GM21717 (cell line): ENCODE measurements at regions not wholly inside any gene's neighbourhood (a gene's known extent, or its start where the extent isn't known, plus 50 kb on each side); places are given as distances from the start of the nearest gene placed in this dataset.
"Not testable (repeated sequence)": the region's sequence is repeated elsewhere in the genome, so short reads cannot be mapped to it uniquely, and the experiment has no call there.

ENCODE experiments used
- ATAC-seq: cut with Tn5 transposase; IDR thresholded peaks from one replicate; pipeline ENCODE4 v1.9.1; 2021; ENCODE audit warnings: mild to moderate bottlenecking, moderate library complexity; ENCODE audit not compliant: unreplicated experiment

DNA sequence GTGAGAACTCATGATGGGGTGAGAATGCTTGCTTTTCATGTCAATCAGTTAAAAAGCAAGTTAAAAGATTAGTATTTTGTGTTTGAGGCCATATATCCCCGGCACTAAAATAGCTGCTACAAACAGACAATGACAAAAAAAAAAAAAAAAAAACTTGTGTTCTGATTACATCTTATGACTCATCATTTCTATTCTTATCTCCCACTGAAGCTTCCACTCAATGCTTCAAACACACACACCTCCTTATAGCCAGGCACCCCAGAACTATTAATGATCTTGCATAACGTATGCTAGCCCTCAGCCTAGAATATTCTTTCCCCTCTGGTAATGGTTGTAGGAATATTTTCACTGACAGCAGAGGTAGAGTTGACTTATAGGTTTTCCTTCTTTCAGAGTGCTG is 778.3 kb downstream of the TRIB2 start:
- no peak for ATAC-seq

DNA sequence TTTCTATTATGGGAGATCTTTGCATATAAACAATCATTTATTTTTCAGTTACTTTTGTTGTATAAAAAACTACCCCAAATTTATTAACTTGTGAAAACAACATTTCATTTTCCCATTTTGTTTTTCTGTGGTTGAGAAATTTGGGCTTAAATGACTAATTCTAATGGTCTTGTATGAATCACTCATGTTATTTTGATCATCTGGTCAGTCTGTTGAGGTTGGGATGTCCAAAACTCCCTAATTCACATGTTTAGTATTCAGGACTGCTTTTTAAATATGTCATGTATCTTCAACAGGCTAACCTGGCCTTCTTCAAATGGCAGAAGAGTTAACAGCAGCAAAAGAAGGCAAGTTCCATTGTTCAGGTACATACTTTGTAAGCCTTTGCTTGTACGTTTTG is 788.1 kb downstream of the TRIB2 start:
- ATAC-seq, result peak; percentile 75

DNA sequence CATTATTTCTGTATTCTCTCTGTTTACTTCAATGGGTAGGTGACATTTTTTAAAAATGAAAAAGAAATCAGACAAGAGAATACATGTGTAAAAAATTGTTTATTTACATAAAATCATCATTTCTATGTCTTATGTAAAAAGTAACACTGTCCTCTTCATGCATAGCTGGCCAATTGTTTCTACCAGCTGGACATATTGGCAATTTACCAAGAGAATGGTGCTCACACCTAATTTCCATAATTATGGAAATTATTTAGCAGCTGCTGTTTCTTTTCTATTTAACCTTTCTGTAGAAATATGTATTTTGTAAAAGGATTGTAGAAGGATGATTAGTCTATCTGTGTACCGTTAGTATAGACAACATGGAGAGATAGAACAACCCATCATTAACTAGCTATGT is 791.9 kb downstream of the TRIB2 start:
- ATAC-seq, result no peak

DNA sequence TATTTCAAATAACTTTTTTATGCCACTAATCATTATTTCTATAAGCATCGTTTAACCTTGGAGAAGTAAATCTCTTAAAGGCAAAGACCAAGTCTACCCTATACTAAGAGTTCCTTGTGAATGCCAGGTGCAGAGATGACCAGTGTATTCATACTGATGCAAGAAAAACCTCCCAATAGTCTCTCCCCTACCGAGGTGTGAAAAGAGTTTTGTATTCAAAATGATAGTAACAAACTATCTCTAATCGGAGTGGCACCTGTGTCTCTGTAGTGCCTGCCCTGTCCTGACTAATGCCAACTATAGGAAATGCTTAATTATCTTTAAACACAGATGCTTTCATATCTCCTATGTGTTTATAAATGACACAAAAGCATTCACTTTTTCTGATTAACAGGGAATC is 798.5 kb downstream of the TRIB2 start:
- no peak for ATAC-seq

DNA sequence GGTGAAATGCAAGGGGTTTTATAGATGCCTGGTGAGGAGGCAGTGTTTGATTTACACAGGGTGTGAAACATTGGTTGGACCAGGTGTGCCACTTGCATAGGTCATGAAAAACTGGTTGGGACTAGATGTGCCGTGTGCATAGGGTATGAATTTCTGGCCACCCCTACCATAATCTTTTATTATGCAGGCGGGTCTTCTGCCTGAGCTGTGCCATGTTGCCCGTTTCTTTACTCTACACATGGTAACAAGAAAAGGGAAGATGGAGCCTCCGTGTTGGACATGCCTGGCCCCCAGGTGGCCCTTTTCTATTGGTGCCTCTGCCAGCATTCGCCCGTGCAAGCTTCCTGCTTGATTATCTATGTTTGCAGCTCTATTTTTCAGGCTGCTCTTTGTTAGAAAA is 805.4 kb downstream of the TRIB2 start:
- ATAC-seq, result no peak

DNA sequence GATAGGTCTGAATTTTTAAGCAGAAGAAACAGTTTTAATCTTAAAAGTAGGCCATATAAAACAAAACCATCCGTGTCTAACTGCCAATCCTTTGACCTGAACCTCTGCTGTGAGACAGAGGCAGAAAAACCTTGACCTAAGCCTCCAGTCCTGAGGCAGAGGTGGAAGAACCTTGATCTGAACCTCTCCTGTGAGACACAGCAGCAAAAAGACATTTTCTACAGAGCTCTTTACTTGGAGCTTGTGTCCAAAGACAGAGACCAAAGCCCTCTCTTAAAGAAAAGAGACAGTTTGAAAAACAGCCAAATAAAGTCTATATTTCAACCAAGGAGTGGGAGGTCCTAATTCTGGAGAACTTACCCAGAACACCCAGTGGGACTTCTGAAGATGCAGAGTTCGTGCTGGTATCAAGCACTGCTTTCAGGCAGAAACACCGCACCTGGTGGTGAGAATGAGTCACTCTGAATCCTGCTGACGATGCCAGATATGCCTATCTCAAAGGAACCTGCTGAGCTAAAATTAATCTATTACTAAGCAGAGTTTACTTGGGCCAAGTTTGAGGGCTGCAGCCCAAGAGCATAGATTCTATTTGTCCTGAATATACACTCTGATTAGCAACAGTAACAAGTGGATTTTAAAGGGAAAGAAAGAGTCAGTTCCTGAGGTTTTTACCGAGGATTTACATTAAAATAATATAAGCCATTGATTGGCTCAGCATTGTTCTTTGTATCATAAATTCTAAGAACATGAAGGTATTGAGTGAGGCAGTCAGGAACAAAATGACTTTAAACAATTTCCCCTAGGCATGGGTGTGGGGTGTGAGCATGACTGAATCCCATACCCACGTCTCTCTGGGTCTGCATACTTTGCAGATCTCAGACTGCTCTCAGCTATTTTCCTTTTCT is 806.4 kb downstream of the TRIB2 start:
- ATAC-seq, result peak; percentile 97

DNA sequence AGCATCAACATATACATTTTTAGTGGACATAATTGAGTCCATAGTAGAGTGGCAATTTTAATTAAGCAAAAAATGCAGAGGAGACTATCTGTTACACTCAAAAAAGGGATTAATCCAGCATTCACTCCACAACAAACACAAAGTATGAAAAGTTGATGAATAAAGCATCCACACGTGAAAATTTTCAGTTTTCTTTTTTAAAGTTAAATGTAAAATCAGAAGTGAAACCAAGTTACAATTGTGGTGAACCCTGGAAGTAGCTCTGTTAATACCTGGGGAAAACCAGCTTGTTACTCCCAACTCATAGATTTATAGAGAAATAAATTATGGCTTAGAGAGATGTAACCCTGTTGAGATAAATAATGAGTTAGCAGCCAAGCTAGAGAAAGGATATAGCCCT is 807.8 kb downstream of the TRIB2 start:
- ATAC-seq, result no peak

DNA sequence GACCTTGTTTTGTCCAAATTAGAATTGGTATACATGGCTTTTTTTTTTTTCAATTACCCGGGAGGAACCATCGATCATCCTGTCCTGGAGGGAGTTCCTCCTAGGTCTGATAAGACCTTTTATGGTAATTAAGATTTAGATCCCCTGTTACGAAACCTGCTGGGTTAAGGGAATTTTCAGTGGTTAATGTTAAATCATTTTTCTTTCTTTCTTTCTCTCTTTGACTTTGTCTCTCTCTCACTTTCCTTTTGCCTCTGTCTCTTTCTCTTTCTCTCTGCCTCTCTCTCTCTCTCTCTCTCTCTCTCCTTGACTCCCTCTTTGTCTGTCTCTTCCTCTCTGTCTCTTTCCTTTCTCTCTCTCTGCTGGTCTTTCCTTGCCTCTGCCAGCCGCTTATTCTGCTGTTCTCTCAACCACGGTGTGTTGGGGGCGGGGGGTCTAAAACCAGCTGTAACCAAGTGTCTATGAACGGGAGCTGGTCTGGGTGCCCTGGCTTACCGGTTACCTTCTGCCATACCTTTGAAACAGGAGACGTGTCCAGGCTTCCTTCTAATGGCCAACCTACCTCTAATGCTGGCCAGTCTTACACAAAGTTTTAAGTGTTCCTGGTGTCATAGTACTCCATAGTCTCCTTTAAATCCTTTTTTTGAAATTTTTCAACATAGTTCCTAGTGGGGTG is 815.1 kb downstream of the TRIB2 start:
- peak; percentile 63 for ATAC-seq

DNA sequence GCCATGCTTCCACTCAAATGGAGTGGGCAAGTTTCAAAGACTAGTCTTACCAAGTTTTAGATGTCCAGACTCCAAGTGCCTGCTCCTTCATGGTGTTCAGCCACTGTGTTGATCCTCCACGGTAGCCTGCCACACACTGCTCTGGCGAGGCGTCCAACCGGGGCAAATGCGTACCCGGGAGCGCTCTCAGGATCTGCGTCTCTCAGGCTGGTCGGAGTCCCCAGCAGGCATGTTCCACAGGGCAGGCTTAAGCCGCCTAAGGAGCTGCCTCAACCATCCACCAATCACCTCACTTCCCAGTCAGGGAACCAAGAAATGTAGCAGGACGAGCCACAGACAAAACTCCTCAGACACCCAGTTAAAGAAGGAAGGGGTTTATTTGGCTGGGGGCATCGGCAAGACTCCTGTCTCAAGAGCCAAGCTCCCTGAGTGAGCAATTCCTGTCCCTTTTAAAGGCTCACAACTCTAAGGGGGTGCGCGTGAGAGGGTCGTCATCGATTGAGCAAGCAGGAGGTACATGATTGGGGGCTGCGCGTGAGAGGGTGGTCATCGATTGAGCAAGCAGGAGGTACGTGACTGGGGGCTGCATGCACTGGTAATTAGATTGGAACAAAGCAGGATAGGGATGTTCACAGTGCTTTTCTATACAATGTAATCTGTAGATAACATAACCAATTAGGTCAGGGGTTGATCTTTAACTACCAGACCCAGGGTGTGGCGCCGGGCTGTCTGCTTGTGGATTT is 816.2 kb downstream of the TRIB2 start:
- not testable (repeated sequence) for ATAC-seq

DNA sequence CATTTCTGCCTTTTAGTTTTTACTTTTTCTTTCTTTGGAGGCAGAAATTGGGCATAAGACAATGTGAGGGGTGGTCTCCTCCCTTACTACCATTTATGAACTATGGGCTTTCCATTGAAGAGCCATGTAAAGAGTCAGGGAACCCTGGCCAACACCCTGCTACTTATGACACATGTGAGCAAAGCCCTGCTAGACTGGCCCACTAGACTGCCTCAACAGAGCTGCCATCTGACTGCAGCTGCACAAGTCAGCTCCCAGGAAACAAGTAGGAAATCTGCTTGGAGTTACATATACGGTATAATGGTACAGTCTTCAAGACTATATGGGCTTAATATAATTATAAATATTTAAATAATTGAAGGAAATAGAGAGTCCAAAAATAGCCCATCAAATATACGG is 816.8 kb downstream of the TRIB2 start:
- ATAC-seq, result no peak

DNA sequence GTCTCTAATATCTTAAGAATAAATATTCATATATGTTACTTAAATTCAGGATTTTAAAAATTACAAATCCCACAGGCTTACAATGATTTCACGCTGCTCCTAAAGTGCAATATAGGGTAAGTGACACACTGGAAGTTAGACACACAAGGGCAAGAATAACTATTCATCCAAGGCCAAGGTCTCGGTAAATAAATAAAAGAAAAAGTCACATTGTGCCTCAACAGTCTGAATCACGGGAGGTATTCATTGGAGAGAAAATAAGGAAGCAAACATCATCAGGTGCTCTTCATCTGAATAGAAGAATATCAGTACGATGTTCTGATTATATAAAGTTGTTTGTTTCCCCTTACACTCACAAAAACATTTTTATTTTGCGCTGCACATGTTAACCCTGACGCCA is 820.2 kb downstream of the TRIB2 start:
- no peak for ATAC-seq

DNA sequence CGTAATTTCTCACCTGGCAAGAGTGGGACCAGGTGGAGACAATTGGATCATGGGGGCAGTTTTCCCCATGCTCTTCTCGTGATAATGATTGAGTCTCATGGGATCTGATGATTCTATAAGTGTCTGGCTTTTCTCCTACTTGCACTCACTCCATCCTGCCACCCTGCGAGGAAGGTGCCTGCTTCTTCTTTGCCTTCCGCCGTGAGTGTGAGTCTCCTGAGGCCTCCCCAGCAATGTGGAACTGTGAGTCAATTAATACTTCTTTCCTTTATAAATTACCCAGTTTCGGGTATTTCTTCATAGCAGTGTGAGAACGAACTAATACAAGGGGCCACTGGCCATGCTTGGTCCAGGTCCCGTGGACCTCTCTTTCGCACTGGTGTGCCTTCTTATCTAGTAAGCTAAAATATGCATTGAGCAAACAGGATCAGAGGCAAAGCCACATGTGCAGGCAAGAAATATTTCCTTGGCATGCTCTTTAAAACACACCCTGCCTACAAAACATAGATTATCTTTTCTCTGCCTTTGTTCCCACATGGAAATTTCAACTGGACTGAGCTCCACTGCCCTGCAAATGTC is 821.1 kb downstream of the TRIB2 start:
- ATAC-seq, result no peak

DNA sequence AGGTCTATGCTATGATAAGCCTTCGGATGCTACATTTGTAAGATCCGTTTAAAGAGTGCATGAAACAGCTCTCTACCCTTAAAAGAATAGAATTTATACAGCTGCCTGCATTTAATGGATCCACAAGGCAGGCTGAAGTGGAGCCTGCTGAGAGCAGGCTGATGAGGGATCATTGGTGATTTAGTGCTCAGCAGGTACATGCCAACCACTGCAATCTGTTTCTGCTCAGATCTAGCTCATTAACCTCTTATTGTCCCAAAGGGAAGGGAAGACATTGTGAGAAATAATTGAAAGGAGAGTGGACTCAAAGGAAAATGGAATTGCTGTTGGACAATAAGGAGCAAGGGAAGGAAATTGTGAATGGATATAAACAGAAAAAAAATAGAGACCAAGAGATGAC is 822.6 kb downstream of the TRIB2 start:
- no peak for ATAC-seq

DNA sequence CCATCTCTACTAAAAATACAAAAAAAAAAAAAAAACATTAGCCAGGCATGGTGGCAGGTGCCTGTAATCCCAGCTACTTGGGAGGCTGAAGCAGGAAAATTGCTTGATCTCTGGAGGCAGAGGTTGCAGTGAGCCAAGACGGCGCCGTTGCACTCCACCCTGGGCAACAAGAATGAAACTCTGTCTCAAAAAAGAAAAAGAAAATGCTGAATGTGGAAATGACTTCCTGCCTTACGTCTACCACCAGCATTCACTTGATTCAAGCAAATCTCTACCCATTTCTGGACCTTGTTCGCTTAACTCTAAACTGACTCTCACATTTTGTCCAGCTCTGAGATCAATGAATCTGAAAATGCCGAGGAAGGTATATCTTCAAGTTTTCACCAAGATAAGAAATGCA is 825.3 kb downstream of the TRIB2 start:
- no peak for ATAC-seq

DNA sequence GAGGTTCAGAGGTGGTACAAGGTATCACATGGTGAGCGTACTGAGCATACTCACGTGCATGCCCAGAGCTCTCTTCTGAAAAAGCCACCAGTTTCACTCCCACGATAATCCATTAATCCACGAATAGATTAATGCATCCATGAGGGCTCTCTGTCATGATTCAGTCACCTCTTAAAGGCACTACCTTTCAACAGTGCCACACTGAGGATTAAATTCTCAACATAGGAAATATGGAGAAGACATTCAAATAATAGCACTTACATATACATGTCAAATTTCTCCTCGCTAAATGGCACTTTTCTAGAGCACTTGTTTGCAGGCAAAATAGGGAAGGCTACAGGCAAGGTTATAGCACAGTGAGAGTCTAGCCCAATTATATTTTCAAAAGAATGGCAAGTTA is 825.9 kb downstream of the TRIB2 start:
- ATAC-seq, result no peak

DNA sequence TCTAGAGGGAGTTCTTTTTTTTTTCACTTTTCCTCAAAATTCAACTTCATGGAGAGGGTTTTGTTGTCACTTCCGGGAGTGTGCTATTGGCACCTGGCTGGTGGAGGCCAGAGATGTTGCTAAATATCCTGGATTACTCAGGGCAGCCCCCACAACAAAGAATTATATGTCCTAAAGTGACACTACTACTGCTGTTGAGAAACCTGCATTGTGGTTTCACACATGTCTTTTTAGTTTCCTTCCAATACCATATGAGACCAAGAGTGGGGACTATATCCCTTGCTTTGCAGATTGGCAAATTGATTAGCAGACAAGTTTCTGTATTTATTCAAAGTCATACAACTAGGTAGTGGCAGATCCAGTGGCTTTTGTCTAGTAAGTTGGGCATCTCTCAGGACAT is 826.8 kb downstream of the TRIB2 start:
- peak; percentile 59 for ATAC-seq

DNA sequence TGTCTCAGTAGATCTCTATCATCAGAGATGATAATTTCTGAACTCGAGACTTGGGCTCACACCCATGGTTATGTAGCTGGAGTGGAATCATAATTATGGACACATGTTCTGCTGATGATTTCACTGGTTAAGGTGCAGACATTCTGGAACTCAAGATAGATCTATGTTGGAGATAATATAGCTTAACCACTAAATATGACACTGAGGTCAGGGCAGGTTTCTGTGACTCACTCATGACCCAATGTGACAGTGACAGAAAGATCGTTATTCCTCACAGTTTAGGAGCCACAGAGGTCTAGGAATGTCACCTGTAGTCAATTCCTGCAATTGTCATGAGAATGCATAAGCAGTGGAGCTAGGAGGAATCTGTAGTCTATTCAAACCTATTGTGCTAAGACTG is 828.6 kb downstream of the TRIB2 start:
- peak; percentile 49 for ATAC-seq

DNA sequence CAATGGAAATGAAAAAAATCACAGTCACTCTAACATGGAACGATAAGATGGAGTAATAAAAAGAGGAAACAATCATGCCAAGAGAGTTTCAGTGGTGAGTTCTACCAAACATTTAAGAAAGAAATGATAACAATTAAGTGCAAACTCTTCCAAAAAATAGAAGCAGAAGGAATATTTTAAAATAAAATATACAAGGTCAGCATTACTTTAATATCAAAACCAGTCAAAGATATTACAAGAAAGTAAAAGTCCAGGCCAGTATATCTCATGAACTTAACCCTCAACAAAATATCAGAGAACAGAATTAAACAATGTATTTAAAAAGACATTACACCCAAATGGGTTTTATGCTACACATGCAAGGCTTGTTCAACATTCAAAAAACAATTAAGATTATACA is 829.4 kb downstream of the TRIB2 start:
- no peak for ATAC-seq

DNA sequence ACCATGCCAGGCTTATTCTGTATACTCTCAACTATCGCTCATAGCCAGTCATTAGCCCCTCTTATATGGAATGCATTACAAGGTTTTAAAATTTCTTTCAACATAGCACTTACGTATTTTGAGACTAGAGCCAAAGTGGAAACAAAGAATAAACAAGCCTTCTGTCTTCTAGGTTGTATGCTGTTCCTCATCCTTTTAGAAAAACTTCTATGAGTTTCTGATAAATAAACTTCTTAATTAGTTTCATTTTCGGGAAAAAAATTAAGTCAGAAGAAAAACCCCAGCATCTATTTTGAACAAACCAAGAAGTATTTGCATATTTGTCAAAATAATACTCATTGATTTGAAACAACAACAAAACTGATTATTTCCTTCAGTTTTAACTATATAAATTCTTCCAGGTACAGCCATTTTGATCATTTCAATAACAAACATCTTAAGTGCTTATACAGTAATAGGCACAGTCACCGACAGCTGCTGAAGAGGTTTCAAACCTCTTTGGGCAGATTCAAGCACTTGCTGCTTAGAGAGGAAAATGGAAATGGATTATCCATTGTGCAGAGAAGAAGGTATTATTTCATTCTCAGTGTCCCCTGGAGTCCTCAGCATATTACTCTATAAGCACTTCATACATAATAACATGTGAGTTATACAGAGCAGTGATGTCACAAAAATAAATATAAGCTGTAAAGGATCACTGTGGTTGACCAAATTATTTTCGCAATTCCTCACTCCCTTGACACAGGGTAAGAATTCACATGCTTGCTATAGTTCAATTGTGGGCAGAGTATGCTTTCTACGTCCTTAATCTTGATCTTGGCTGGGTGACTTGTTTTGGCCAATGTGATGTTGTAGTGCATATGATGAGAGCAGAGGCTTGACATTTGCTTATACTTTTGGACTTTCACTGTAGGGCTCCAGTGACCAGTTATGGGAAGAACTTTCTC is 833.8 kb downstream of the TRIB2 start:
- ATAC-seq, result peak; percentile 35

DNA sequence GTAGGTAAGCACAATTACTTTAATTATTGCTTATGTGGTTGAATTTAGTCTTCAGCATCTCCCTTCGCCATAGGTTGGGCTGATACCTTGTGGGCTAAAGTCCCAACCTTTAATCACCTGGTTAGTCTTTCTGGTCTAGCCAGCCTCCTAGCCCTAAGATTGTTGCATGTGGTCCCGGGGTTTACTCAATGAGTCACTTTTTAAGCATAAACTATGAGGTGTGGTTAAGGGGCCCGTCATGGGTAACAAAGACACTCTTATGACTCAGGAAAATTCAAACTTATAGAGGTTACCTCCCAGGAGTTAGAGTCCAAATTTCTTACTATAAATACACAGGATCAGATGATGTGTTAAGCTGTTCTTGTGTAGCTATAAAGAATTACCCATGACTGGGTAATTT is 841.6 kb downstream of the TRIB2 start:
- peak; percentile 81 for ATAC-seq
